ENCODE measurements at regions not wholly inside any gene's neighbourhood (a gene's known extent, or its start where the extent isn't known, plus 50 kb on each side); places are given as distances from the start of the nearest gene placed in this dataset.

DNA sequence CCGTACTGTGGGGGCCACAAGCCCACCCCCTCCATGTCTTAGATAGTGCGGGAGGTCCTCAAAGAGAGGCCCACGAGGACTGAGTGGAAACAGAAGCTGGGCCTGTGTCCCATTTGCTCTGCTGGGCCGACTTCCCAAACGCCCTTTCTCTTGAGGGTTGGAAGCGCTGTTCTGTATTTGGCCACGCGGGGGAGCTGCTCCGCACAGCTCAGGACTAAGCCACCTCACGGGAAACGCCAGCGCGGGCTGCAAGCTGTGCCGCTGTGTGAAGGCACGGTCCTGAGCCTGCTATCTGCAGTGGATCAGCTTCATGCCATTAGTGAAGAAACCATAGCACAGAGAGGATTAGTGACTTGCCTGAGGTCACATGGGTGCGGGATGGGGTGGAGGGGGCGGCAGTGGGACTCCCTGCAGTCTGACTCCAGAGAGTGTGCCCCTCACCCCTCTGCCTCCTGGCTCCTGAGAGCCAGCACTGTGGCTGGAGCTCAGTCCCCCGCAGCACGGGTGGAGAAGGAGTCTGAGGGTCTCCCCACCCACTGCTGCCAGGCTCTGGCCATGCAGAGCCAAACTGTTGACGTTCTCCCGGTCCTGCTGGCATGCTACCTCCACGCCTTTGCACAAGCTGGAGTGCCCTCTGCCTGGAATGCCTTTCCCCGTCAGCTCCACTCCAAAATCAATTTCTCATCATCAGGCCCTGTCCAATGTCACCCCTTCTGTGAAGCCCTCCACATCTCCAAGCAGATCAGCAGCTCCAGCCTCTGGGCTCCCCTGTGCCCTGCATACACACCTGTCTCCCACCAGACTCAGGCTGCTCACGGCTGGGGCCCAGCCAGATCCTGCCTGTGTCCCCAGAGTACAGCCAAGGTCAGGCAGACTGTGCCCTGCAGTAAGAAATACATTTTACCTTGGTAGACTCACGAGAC lies 51.5 kb upstream of the LRRC32 start:
- peak; percentile 95 for DNase-seq

DNA sequence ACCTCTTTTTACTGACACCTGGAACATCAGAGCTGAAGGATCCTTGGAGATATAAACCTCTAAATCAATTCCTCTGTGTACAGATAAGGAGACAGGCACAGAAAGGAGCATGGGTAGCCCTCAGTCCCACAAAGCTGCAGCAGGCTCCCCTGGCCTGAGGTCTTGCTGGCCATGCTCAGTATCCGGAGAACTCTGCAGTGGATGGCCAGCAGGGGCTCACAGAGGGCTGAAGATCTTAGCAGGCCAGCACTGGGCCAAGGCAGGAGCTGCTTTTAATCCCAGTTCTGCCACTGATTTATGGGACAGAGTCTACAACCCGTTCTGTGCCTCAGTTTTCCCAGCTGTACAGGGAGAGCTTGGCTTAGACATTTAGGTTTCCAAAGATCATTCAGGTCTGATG lies 52.6 kb upstream of the LRRC32 start:
- DNase-seq: no peak

DNA sequence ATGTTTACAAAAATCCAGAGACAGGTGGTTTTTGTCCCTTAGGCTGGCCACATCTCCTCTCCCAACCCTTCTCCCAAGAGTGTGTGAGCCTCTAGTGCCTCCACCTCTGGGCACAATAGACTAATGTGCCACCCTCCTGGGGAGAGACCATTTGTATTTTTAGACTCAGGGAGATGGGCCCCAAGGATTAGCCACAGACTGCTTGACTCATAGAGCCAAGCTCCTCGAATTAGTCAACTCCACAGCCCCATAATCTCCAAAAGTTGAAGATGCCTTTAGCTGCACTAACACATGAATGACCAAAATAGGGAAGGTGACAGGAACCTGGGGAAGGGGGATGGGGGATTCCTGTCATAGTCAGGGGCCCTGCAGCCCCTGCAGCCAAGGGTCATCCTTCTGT lies 53.0 kb upstream of the LRRC32 start:
- DNase-seq: no peak

DNA sequence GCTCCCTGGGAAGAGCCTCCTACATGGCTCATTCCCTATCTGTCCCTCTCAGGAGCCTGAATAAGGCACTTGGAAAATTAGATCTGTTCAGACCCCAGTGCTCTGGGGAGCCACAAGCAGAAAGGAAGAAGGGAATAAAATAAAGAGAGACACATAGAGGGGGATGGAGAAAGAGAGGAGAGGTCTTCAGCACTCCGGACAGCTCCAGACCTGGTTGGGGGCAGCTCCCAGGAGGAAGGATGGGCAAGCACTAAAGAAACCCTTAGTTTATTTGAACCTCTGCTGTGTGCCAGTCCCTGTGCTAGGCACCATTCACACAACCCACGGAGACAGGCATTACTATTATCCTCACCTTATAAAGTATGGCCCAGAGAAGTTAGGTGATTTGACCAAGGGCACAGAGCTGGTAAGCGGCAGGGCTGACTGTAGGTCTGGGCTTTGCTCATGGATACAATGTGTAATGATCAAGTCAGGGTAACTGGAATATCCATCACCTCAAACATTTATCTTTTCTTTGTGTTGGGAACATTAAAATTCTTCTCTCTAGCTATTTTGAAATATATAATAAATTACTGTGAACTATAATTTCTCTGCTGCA lies 53.7 kb upstream of the LRRC32 start:
- peak; percentile 59 for DNase-seq

DNA sequence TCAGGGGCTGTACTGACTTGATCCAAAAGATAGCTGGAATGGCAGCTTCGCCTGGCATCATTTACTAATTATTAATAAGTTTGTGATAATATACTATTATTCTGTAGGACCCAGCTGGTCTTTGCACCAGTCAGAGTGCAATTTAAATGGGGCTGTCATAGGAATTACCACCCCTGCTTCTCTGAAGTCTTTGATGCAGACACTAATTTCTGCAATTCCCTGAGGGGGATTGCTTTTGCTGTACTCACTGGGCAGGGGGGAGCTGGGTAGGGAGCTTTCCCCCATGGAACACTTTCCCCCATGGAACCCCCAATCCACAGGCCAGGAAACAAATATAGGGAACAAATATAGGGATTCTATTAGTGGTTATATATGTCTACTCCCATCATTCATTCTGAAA lies 54.9 kb upstream of the TSKU start:
- peak; percentile 73 for DNase-seq

DNA sequence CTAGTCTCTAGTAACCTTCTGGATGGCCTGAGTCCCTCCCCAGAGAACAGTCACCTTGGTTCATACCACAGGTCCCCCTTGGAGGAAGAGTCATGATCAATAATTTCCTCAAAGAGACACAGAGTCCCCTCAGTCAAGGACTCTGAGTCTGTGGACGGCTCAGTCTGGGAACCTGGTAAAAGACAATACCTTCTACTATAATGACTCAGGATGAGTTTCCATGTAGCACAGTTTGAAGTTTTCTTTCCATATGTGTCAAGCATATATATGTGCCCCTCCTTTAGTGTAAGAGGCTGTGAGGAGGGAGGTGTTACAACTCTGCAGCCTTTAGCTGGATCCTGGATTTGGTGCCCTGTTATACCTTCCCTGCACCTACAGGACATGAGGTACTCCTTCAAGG lies 54.4 kb upstream of the TSKU start:
- DNase-seq: no peak

DNA sequence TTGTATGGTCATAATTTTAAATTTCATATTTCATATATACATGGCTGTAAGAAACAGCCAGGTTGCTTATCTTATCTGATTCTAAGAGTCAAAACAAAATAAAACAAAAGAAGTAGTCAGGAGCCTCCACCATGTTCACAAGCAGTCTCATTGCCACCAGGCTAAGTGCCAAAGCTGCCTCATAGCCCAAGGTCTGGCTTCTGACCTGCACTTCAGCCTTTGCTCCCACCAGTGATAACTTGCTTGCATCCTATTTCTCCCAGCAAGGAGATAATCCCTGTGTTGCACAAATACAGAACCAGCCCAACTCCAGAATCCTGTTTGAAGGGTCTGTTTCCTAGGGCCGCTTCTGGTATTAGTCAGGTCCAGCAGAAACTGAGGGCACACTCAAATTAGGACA lies 53.9 kb upstream of the TSKU start:
- DNase-seq: no peak

DNA sequence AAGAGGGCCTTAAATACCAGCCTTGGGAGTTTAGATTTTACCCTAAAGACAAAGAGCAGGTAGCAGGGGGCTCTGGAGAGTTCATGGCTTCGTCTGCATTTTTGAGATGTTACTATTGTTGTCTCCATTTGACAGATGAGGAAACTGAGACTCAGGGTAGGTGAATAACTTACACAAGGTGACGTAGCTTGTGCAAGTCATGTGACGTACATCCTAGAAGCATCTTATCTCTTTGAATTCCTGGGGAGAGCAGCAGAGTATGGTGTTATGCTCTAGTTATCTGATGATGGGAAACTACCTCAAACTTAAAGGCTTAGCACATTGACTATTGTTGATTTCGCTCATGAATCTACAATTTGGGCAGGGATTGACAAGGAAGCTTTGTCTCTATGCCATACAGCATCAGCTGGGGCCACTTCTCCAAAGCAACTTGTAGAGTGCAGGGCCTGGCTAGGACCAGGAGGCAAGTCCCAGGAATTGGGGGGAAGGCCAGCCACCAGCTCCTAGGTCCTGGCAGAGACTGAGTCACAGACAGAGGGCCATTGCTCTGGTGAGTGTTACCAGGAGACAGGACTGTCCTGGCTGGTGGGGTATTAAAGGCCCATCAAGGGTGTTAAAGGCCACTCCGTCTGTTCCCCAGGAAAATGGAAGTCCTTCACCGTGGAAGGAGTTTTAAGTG lies 52.1 kb upstream of the TSKU start:
- no peak for DNase-seq

DNA sequence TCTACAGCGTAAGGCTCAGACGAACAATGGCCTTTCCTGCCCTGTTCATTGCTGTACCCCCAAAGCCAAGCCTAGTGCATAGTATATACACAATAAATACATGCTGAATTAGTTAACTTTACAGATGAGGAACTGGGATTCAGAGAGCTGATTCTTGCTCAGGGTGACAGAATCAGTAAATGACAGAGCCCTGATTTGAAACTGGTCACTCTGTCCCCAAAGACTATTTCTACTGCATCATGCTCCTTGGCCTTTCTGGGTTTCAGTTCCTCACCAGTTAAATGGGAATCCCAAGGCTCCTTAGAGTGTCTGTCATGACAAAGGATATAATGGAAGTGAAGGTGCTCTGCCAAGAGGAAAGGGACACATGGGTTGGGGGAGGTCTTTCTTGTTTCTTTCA lies 50.5 kb upstream of the TSKU start:
- no peak for DNase-seq
